ENCODE measurements at regions not wholly inside any gene's neighbourhood (a gene's known extent, or its start where the extent isn't known, plus 50 kb on each side); places are given as distances from the start of the nearest gene placed in this dataset.

GRCh38 chr15:69945729-69946128 lies 152.0 kb downstream of the TLE3 start:
- Histone ChIP-seq H3K9ac (ENCODE audit: low read depth, low read length) (no peak overlapping the region), H4K5ac (ENCODE audit: low read depth, low read length) (no peak overlapping the region), H2AK5ac (ENCODE audit: low read depth, low read length) (no peak overlapping the region), H2BK5ac (ENCODE audit: low read depth, low read length, poor library complexity, severe bottlenecking) (no peak overlapping the region), H4K91ac (ENCODE audit: insufficient read depth, low read depth, low read length) (no peak overlapping the region), H2BK120ac (ENCODE audit: low read depth, low read length) (no peak overlapping the region), H2AFZ (replicated peaks; ENCODE audit: low read length, poor library complexity) (no peak overlapping the region), H2BK15ac (ENCODE audit: low read depth, low read length) (no peak overlapping the region), H3K4me1 (ENCODE audit: control insufficient read depth, insufficient read depth, low read length) (no peaks in the 10 kb centered on the region), H3K4ac (ENCODE audit: low read depth, low read length) (no peak overlapping the region), H3K4me2 (ENCODE audit: low read depth, low read length) (no peak overlapping the region), H3K4me3 (ENCODE audit: insufficient read depth, low read depth, low read length) (no peak overlapping the region), H3K23ac (ENCODE audit: low read depth, low read length) (no peak overlapping the region), H3K27me3 (ENCODE audit: control insufficient read depth, insufficient read depth, low read length) (peaks cover 39% of the 10 kb centered on the region), H3K36me3 (ENCODE audit: control insufficient read depth, insufficient read depth, low read length) (no peaks in the 10 kb centered on the region), H3K18ac (ENCODE audit: low read depth, low read length) (no peak overlapping the region), H3K14ac (replicated peaks; ENCODE audit: low read depth, low read length) (no peak overlapping the region), H3K9me3 (ENCODE audit: control insufficient read depth, insufficient read depth, low read length) (no peaks in the 10 kb centered on the region), H2BK20ac (ENCODE audit: low read depth, low read length) (no peak overlapping the region), H3K79me1 (ENCODE audit: low read depth in 1 of 2, low read length in 2 of 2) (no peaks in the 10 kb centered on the region), H3K9me1 (ENCODE audit: insufficient read depth, low read length) (no peaks in the 10 kb centered on the region), H4K20me1 (ENCODE audit: insufficient read depth, low read length) (no peaks in the 10 kb centered on the region), H3K27ac (ENCODE audit: insufficient read depth, low read length) (no peak overlapping the region), H2AK9ac (replicated peaks; ENCODE audit: low read depth, low read length, poor library complexity) (no peak overlapping the region), H4K8ac (ENCODE audit: low read depth in 2 of 2, low read length in 2 of 2) (no peak overlapping the region), H3K56ac (ENCODE audit: extremely low read depth, insufficient read depth, low read length) (no peak overlapping the region)
- ATAC-seq (ENCODE audit: low read depth) (no peak), DNase-seq (no peak)
- ChIA-PET POLR2A (ENCODE audit: unreplicated experiment) (no interaction called here), CTCF (interaction anchor here (1.1 kb wide), 1 partner anchor 10 kb away, joined by 3 read pairs; no protein-coding TSS in a partner anchor)
- in situ Hi-C loops (cut with MboI; ENCODE audit: low sequenced_read_pairs): no loop called here
- no TSS peak for BruUV-seq (replicated peaks)
- WGBS, 2 experiments (ENCODE audit: extremely low coverage in 2 of 2, insufficient read length in 1 of 2): 56% methylated on average over 1 of the region's 2 CpGs; no CpG with 5 or more reads in 1 of the 2 experiments
- intact Hi-C loops (cut with micrococcal nuclease): no loop called here
- dilution Hi-C loops (cut with HindIII; ENCODE audit: low sequenced_read_pairs, unreplicated experiment): no loop called here
- TF ChIP-seq USF2 (IDR thresholded peaks at IDR 0.05; ENCODE audit: low read depth, low read length): no peak
